ENCODE measurements at regions not wholly inside any gene's neighbourhood (a gene's known extent, or its start where the extent isn't known, plus 50 kb on each side); places are given as distances from the start of the nearest gene placed in this dataset.

DNA sequence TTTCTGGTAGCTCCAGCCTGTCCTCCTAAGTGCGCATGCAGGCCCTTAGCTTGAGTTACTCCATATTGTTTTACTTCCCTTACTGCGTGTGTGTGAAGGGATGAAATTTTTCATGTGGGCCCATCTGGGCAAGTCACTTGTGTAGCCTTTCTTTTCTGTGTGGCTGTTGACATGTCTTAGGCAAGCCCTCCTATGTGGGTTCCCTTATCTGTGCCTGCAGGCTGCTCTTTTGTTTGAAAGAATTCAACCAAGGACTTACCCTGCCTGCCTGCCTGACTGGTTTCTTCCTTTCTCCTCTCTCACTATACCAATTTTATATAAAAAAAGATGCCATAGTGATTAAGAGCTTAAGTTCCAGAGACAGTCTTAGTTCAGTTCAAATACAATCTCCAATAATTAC is 249.3 kb downstream of the ATG4C start:
- DNase-seq = no peak
- H3K27me3 Mint-ChIP-seq = no peaks in the 10 kb centered on the region
- H3K4me1 Mint-ChIP-seq = no peaks in the 10 kb centered on the region
- intact Hi-C loops (cut with micrococcal nuclease) = no loop called here
- H3K4me3 Mint-ChIP-seq = no peak overlapping the region
- H3K9me3 Mint-ChIP-seq = no peaks in the 10 kb centered on the region
- H3K36me3 Mint-ChIP-seq (ENCODE audit: low read depth) = no peaks in the 10 kb centered on the region
- no peak overlapping the region for H3K27ac Mint-ChIP-seq

GRCh38 chr1:63034256-63034655 is 250.3 kb downstream of the ATG4C start:
- DNase-seq = no peak
- H3K4me1 Mint-ChIP-seq = no peaks in the 10 kb centered on the region
- H3K36me3 Mint-ChIP-seq (ENCODE audit: low read depth) = no peaks in the 10 kb centered on the region
- intact Hi-C loops (cut with micrococcal nuclease) = no loop called here
- no peaks in the 10 kb centered on the region for H3K9me3 Mint-ChIP-seq
- no peaks in the 10 kb centered on the region for H3K27me3 Mint-ChIP-seq
- H3K27ac Mint-ChIP-seq = no peak overlapping the region
- H3K4me3 Mint-ChIP-seq = no peak overlapping the region

DNA sequence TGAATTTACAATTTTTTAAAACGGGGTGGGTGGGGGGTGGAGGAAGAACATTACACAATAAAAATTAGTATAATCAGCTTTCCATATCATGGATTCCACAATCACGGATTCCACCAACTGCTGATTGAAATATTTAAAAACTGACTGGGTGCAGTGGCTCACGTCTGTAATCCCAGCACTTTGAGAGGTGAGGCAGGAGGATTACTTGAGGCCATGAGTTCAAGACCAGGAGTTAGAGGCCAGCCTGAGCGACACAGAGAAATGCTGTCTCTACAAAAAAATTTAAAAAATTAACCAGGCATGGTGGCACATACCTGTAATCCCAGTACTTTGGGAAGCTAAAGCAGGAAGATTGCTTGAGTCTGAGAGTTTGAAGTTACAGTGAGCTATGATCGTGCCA is 254.7 kb downstream of the ATG4C start:
- DNase-seq = no peak
- intact Hi-C loops (cut with micrococcal nuclease) = no loop called here
- no peaks in the 10 kb centered on the region for H3K36me3 Mint-ChIP-seq (ENCODE audit: low read depth)
- H3K9me3 Mint-ChIP-seq = no peaks in the 10 kb centered on the region
- H3K27me3 Mint-ChIP-seq = no peaks in the 10 kb centered on the region
- H3K4me1 Mint-ChIP-seq = no peaks in the 10 kb centered on the region
- no peak overlapping the region for H3K4me3 Mint-ChIP-seq
- no peak overlapping the region for H3K27ac Mint-ChIP-seq

- H3K9me3 Mint-ChIP-seq = no peaks in the 10 kb centered on the region
- no peak overlapping the region for H3K27ac Mint-ChIP-seq
- no peak overlapping the region for H3K4me3 Mint-ChIP-seq
- H3K4me1 Mint-ChIP-seq = no peaks in the 10 kb centered on the region
- H3K27me3 Mint-ChIP-seq = no peaks in the 10 kb centered on the region
- no peaks in the 10 kb centered on the region for H3K36me3 Mint-ChIP-seq (ENCODE audit: low read depth)
- DNase-seq = no peak
- intact Hi-C loops (cut with micrococcal nuclease) = no loop called here
Measured at GRCh38 chr1:63041660-63042059, 257.7 kb downstream of the ATG4C start.

GRCh38 chr1:63042278-63042677 is 258.3 kb downstream of the ATG4C start:
- intact Hi-C loops (cut with micrococcal nuclease) = no loop called here
- Mint-ChIP-seq H3K4me3 (no peak overlapping the region), H3K9me3 (no peaks in the 10 kb centered on the region), H3K27me3 (no peaks in the 10 kb centered on the region), H3K36me3 (ENCODE audit: low read depth) (no peaks in the 10 kb centered on the region), H3K27ac (no peak overlapping the region), H3K4me1 (no peaks in the 10 kb centered on the region)
- DNase-seq = no peak

DNA sequence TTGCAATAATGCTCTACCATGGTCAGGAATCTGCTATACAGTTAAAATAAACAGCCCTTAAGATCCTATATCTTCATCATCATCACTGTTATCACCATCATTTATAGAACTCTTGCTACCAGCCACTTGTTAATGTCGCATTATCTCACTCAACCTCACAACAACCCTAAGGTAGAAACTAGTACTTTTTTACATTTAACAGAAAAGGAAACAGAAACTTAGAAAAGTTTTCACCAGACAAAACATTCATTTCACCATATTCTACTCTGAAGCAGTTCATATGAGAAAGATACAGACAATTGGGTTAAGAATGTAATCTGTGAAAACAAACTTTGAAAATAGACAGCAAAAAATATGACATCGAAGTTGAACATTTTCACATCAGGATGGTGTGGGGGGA is 262.6 kb downstream of the ATG4C start:
- Mint-ChIP-seq H3K36me3 (ENCODE audit: low read depth) (no peaks in the 10 kb centered on the region), H3K4me1 (no peaks in the 10 kb centered on the region), H3K4me3 (no peak overlapping the region), H3K27ac (no peak overlapping the region), H3K9me3 (no peaks in the 10 kb centered on the region), H3K27me3 (peaks cover 5% of the 10 kb centered on the region)
- no peak for DNase-seq
- intact Hi-C loops (cut with micrococcal nuclease) = no loop called here

- Mint-ChIP-seq H3K36me3 (ENCODE audit: low read depth) (no peaks in the 10 kb centered on the region), H3K27ac (no peak overlapping the region), H3K9me3 (no peaks in the 10 kb centered on the region), H3K4me3 (no peak overlapping the region), H3K27me3 (peaks cover 5% of the 10 kb centered on the region), H3K4me1 (no peaks in the 10 kb centered on the region)
- intact Hi-C loops (cut with micrococcal nuclease) = no loop called here
- DNase-seq = no peak
Measured at GRCh38 chr1:63049135-63049534, 265.2 kb downstream of the ATG4C start.

- Mint-ChIP-seq H3K27ac (no peak overlapping the region), H3K36me3 (ENCODE audit: low read depth) (no peaks in the 10 kb centered on the region), H3K27me3 (peaks cover 5% of the 10 kb centered on the region), H3K4me1 (no peaks in the 10 kb centered on the region), H3K4me3 (no peak overlapping the region), H3K9me3 (no peaks in the 10 kb centered on the region)
- no peak for DNase-seq
- intact Hi-C loops (cut with micrococcal nuclease) = no loop called here
Measured at GRCh38 chr1:63051356-63051755, 267.4 kb downstream of the ATG4C start.

DNA sequence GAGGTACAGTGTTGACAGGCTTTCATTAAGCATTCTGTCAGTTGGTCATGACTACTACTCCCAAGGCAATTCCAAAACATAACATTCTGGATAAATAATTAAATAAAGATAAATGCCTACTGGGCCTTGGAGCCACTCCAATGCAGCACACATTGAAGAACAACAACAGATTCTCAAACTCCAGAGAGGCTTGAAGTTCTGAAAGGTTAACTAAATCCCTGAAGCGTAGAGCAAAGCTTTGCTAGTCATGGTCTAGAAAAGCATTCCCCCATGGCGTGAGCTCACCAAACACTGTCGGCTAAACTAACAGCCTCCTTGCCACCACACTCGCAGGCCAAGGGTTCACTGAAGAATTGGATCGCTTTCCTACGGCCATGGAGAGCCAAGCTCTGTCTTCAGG is 268.0 kb downstream of the ATG4C start:
- Mint-ChIP-seq H3K27me3 (peaks cover 5% of the 10 kb centered on the region), H3K9me3 (no peaks in the 10 kb centered on the region), H3K4me3 (no peak overlapping the region), H3K4me1 (no peaks in the 10 kb centered on the region), H3K27ac (no peak overlapping the region), H3K36me3 (ENCODE audit: low read depth) (no peaks in the 10 kb centered on the region)
- DNase-seq = no peak
- intact Hi-C loops (cut with micrococcal nuclease) = no loop called here

DNA sequence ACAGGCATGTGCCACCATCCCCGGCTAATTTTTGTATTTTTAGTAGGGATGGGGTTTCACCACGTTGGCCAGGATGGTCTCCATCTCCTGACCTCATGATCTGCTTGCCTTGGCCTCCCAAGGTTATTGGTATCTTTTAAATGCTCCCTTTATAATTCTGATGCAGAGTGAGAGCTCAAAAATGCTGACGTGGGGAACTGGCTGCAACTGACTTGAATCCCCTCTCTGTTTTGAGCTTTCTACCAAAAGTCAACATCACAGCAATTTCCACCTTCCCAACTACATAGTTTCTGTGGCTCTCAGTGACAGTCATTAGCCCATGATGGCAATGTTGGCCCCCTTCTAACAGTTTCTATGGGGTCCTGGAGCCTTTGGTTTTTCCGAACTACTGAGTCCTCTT is 268.2 kb upstream of the FOXD3 start:
- Mint-ChIP-seq H3K4me3 (no peak overlapping the region), H3K4me1 (no peaks in the 10 kb centered on the region), H3K27ac (no peak overlapping the region), H3K9me3 (no peaks in the 10 kb centered on the region), H3K27me3 (peaks cover 5% of the 10 kb centered on the region), H3K36me3 (ENCODE audit: low read depth) (no peaks in the 10 kb centered on the region)
- intact Hi-C loops (cut with micrococcal nuclease) = no loop called here
- no peak for DNase-seq

DNA sequence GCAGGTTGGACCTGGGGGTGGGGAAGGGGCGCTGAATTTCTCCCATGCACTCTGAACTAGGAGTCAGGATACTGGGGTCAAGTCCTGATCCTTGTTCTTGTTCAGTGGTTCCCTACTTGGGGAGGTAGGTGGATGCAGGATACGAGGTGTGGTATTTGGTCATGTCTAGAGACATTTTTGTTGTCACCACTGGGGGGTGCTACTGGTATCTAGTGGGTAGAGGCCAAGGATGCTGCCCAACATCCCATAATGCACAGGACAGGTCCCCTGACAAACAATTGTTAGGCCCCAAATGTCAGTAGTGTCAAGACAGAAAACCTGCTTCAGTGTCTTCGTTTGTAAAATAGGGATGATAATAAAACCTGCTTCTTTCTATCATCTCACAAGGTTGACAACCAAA is 259.0 kb upstream of the FOXD3 start:
- intact Hi-C loops (cut with micrococcal nuclease) = no loop called here

GRCh38 chr1:63064135-63064534 is 258.2 kb upstream of the FOXD3 start:
- no peaks in the 10 kb centered on the region for H3K27me3 Mint-ChIP-seq
- no peaks in the 10 kb centered on the region for H3K36me3 Mint-ChIP-seq (ENCODE audit: low read depth)
- H3K4me3 Mint-ChIP-seq = no peak overlapping the region
- H3K27ac Mint-ChIP-seq = no peak overlapping the region
- no peaks in the 10 kb centered on the region for H3K4me1 Mint-ChIP-seq
- no peak for DNase-seq
- H3K9me3 Mint-ChIP-seq = no peaks in the 10 kb centered on the region
- intact Hi-C loops (cut with micrococcal nuclease) = no loop called here

More for the DNA sequence above, 259.0 kb upstream of the FOXD3 start:
- Mint-ChIP-seq H3K4me3 (no peak overlapping the region), H3K36me3 (ENCODE audit: low read depth) (no peaks in the 10 kb centered on the region), H3K27me3 (no peaks in the 10 kb centered on the region), H3K27ac (no peak overlapping the region), H3K9me3 (no peaks in the 10 kb centered on the region), H3K4me1 (no peaks in the 10 kb centered on the region)
- DNase-seq = no peak

- no peak overlapping the region for H3K27ac Mint-ChIP-seq
- no peaks in the 10 kb centered on the region for H3K4me1 Mint-ChIP-seq
Measured at GRCh38 chr1:63068626-63069025, 253.7 kb upstream of the FOXD3 start.

GRCh38 chr1:63069214-63069613 is 253.2 kb upstream of the FOXD3 start:
- Mint-ChIP-seq H3K4me3 (no peak overlapping the region), H3K4me1 (no peaks in the 10 kb centered on the region), H3K27ac (no peak overlapping the region), H3K36me3 (ENCODE audit: low read depth) (no peaks in the 10 kb centered on the region), H3K9me3 (no peaks in the 10 kb centered on the region), H3K27me3 (peaks cover 25% of the 10 kb centered on the region)
- DNase-seq = no peak
- intact Hi-C loops (cut with micrococcal nuclease) = no loop called here

More at GRCh38 chr1:63068626-63069025, 253.7 kb upstream of the FOXD3 start:
- H3K9me3 Mint-ChIP-seq = no peaks in the 10 kb centered on the region
- H3K4me3 Mint-ChIP-seq = no peak overlapping the region
- DNase-seq = no peak
- intact Hi-C loops (cut with micrococcal nuclease) = no loop called here
- H3K36me3 Mint-ChIP-seq (ENCODE audit: low read depth) = no peaks in the 10 kb centered on the region
- peaks cover 23% of the 10 kb centered on the region for H3K27me3 Mint-ChIP-seq

DNA sequence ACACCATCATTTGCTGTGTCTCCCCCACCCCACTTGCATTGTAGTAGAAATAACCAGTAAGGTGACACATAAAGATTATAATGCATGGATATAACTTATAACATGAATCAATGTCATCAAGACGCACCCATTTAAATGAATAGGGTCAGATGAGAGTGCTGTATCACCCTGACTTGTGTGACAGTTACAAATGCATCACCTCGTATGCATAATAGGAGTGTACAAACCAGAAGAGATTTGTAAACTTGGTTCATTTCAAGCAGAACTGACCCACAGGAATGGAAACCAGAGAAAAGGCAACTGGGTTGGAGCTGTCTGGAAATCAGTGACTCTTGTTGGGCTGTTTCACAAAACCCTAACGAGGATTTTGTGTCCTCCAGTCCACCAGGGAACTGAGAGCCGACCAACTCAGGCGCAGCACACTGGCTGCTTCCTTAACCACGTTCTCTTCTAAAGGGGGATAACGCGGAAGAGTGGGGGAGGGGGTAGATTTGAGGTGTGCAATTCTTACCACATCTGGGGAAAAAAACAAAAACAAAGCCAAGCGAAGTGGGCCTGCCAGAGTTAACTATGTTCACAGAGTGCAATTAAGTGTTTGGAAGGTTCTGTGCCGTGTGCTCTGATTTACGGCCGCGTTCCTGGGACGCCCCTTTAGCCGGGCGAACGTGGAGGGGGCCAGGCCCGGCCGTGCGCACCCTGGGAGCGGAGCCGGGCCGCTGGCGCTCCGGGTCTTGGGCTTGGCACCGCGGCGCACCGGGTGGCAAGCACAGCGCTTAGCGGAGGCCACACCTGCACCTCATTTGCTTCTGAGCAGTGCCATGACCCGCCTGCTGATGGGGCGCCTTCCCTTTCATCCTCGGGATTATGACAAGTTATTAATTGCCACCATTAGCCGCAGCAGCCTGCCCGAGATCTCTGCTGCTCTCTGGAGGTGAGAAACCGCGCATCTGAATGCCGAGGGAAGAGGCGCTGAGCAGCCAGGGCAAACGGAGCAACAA is 248.8 kb upstream of the FOXD3 start:
- H3K27me3 Mint-ChIP-seq = peaks cover 40% of the 10 kb centered on the region
- DNase-seq = no peak
- intact Hi-C loops (cut with micrococcal nuclease) = no loop called here
- no peaks in the 10 kb centered on the region for H3K36me3 Mint-ChIP-seq (ENCODE audit: low read depth)
- no peak overlapping the region for H3K27ac Mint-ChIP-seq
- no peaks in the 10 kb centered on the region for H3K4me1 Mint-ChIP-seq
- H3K9me3 Mint-ChIP-seq = no peaks in the 10 kb centered on the region
- no peak overlapping the region for H3K4me3 Mint-ChIP-seq

Data from activated CD4-positive, alpha-beta T cell treated with anti-CD3 and anti-CD28 coated beads, Interleukin-2, amount 10 ng/mL, durations not matched to agents 24 days and 14 days (primary cell).